GM21526 (cell line): ENCODE measurements at regions not wholly inside any gene's neighbourhood (a gene's known extent, or its start where the extent isn't known, plus 50 kb on each side); places are given as distances from the start of the nearest gene placed in this dataset.
"Not testable (repeated sequence)": the region's sequence is repeated elsewhere in the genome, so short reads cannot be mapped to it uniquely, and the experiment has no call there.

Experiments
- ATAC-seq: cut with Tn5 transposase; IDR thresholded peaks from one replicate; pipeline ENCODE4 v1.9.1; 2021; ENCODE audit warnings: moderate library complexity; ENCODE audit not compliant: unreplicated experiment, low FRiP score

- no peak for ATAC-seq
Measured at GRCh38 chr2:8244639-8245038, 437.2 kb upstream of the ID2 start.

- ATAC-seq: no peak
Measured at GRCh38 chr2:8246137-8246536, 435.7 kb upstream of the ID2 start.

GRCh38 chr2:8247905-8248622, 433.8 kb upstream of the ID2 start:
- no peak for ATAC-seq

- ATAC-seq: no peak
Measured at GRCh38 chr2:8248623-8248957, 433.3 kb upstream of the ID2 start.

GRCh38 chr2:8249141-8249540, 432.7 kb upstream of the ID2 start:
- no peak for ATAC-seq

- ATAC-seq: no peak
Measured at GRCh38 chr2:8249769-8250168, 432.1 kb upstream of the ID2 start.

GRCh38 chr2:8250290-8250689, 431.6 kb upstream of the ID2 start:
- not testable (repeated sequence) for ATAC-seq

GRCh38 chr2:8251291-8251690, 430.6 kb upstream of the ID2 start:
- ATAC-seq: no peak

- ATAC-seq: no peak
Measured at GRCh38 chr2:8251856-8252255, 430.0 kb upstream of the ID2 start.

- peak; percentile 81 for ATAC-seq
Measured at GRCh38 chr2:8252997-8253694, 428.7 kb upstream of the ID2 start.

- ATAC-seq: no peak
Measured at GRCh38 chr2:8253781-8254180, 428.1 kb upstream of the ID2 start.

- ATAC-seq: not testable (repeated sequence)
Measured at GRCh38 chr2:8254214-8254613, 427.6 kb upstream of the ID2 start.

- ATAC-seq: no peak
Measured at GRCh38 chr2:8254791-8255447, 426.9 kb upstream of the ID2 start.

GRCh38 chr2:8255448-8255800, 426.4 kb upstream of the ID2 start:
- ATAC-seq: no peak

- no peak for ATAC-seq
Measured at GRCh38 chr2:8256905-8257304, 425.0 kb upstream of the ID2 start.

- ATAC-seq: no peak
Measured at GRCh38 chr2:8257502-8257901, 424.4 kb upstream of the ID2 start.

GRCh38 chr2:8258406-8258805, 423.4 kb upstream of the ID2 start:
- ATAC-seq: no peak

GRCh38 chr2:8259106-8259840, 422.6 kb upstream of the ID2 start:
- ATAC-seq: no peak

GRCh38 chr2:8259841-8260178, 422.0 kb upstream of the ID2 start:
- ATAC-seq: no peak

- ATAC-seq: no peak
Measured at GRCh38 chr2:8260213-8260612, 421.6 kb upstream of the ID2 start.

- ATAC-seq: no peak
Measured at GRCh38 chr2:8263901-8264300, 418.0 kb upstream of the ID2 start.
